CD4-positive, alpha-beta T cell treated with Interleukin-12 subunit alpha and Interleukin-12 subunit beta, for 1 hour (primary cell): ENCODE measurements at regions not wholly inside any gene's neighbourhood (a gene's known extent, or its start where the extent isn't known, plus 50 kb on each side); places are given as distances from the start of the nearest gene placed in this dataset.
"Not testable (repeated sequence)": the region's sequence is repeated elsewhere in the genome, so short reads cannot be mapped to it uniquely, and the experiment has no call there.

Experiments
- DNase-seq: peaks from one replicate; pipeline ENCODE4 v3.0.0-alpha.2; 2020

DNA sequence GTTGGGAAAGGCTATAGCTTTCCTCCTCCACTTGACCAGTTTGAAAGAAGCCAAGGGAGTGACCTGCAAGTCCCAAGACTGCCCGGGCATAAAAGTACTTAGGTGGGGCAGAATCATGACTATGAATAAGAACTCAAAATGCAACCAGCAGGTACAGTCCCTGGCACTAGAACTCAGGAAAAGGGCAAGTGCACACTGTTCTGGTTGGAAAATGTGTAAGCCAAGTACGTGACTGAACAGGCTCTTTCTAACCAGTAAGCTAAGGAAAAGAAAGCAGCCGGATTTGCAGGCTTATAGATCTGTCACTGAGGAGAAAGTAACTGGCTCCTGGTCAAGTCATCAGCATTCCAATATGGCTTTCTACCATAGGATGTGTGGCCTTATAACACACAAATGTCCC, 101.2 kb upstream of the SLC4A7 start:
- no peak for DNase-seq

DNA sequence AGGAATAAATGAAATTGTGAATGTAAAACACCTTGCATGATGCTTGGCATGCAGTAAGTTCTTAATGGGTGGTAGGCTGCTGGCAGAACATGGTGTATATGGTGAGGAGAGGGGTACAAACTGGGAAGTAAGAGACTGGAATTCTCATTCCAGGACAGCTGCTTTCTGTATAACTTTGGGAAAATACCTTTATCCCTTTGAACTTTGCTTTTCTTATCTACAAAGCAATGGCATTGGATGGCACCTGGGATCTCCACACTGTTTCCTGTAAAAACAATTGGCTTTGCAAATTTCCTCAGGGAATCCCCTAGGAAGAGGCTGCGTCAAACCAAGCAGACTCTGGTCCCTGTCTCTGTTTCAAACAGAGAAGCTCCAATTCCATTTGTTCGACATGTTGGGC, 100.7 kb upstream of the SLC4A7 start:
- DNase-seq: no peak

GRCh38 chr3:27581852-27582251, 97.7 kb upstream of the SLC4A7 start:
- no peak for DNase-seq

DNA sequence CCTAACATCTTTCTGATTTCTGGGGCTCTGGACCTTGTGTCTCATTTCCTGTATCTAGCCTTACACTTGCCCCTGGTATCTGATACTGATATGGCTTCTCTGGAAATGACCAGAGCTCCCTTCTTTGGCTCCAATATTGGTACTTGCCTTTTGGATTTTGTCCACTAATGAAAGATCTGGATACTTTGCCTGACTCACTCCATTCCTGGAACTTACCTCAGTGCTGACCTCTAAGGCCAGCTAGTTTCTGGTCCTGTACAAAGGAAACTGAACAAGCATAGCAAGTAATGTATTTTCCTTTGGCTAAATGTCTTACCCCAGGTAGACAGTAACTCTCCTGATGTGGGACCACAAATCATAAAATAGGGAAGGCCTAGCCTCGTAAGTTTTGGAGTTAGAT, 93.8 kb upstream of the SLC4A7 start:
- DNase-seq: no peak

DNA sequence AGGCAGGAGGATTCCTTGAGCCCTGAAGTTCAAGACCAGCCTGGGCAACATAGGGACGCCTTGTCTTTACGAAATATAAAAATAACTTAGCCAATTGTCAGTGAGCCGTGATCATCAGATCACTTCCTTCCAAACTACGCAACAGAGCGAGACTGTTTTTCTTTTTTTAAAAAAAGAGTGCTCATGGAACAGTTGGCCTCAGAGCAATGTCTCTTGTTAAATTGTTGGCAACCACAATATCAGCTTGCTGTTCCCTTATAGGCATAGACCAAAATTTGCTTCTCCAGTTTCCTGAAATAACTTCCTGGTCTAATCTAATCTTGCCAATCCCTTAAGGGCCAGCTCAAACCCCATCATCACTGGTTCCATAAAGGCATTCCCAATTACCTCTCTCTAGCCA, 93.3 kb upstream of the SLC4A7 start:
- DNase-seq: no peak

DNA sequence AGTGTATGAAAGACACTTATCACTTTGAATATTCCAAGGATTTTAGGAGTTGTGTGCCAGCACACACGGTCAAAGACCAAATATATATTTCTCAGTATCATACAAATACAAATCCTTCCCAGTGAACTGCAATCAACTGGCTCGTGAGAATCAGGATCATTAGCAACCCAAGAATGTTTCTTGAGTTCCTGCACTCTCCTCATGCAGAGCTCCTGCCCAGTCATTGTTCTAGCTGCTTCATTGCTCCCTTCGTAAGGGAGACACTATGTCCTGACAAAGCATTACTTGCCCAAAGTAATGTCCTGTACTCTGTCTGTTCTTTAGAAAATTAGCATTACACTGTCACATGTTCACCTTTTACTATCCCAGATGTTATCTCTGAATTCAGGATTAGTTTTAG, 92.0 kb upstream of the SLC4A7 start:
- no peak for DNase-seq

GRCh38 chr3:27575499-27575898, 91.3 kb upstream of the SLC4A7 start:
- DNase-seq: no peak

- no peak for DNase-seq
Observed at GRCh38 chr3:27574438-27574795, 90.2 kb upstream of the SLC4A7 start.

GRCh38 chr3:27573780-27574437, 89.7 kb upstream of the SLC4A7 start:
- no peak for DNase-seq

DNA sequence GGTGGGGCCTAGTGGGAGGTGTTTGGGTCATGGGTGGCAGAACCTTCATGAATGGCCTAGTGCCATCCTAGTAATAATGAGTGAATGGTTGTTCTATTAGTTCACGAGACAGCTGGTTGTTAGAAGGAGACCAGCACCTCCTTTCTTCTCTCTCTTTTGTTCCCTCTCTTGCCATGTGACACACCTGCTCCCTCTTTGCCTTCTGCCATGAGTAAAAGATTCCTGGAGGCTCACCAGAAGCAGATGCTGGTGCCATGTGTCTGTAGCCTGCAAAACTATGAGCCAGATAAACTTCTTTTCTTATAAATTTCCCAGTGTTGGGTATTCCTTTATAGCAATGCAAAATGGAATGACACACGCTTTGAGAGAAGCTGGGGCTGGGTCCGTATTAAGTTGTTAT, 89.0 kb upstream of the SLC4A7 start:
- no peak for DNase-seq

- no peak for DNase-seq
Observed at GRCh38 chr3:27571345-27571744, 87.2 kb upstream of the SLC4A7 start.

DNA sequence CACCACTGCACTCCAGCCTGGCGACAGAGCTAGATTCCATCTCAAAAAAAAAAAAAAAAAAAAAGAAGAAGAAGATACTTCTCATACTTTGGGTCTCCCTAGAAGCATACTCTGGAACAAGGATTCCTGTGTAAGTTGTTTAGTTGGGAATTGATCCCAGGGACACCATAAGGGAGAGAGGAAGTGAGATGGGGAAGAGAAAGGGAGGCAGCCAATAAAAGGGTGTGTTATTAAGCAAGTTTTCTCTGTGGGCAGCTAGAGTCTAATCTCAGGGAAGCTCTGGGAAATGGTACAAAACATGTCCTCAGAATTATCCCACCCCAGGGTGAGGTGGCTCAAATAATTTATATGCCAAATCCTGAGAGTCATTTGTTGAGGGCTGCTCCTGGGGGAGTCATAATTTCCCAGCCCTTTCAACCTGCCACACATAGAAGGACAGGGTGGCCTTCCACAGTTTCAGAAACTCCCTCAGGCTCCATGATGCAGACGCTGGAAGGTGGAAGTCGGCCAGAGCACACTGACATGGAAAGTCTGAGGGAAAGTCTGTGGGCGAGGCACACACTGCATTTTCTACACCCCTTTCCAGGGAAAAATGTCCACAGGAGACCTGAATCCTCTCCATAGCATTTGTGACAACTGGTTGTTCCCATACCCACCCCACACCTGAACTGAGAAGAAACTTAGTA, 86.4 kb upstream of the SLC4A7 start:
- no peak for DNase-seq

DNA sequence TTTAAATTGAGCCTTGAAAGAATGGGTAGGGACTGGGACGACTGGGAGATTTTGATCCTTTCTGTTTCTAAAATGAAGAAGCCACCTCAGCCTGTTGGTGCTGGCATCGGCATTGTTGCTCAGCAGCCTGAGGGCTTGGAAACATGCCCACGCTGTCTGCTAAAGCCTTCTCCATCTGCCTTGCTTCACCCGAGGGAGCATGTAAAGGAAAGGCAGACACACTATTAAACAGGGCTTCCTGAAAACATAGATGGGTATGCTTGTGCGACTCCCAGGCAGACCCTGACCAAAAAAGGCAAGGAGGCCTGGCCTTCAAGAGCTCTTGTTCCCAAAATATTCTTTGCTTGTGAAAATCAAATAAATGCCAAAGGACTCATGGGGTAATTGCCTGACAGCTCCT, 84.2 kb upstream of the SLC4A7 start:
- DNase-seq: no peak

DNA sequence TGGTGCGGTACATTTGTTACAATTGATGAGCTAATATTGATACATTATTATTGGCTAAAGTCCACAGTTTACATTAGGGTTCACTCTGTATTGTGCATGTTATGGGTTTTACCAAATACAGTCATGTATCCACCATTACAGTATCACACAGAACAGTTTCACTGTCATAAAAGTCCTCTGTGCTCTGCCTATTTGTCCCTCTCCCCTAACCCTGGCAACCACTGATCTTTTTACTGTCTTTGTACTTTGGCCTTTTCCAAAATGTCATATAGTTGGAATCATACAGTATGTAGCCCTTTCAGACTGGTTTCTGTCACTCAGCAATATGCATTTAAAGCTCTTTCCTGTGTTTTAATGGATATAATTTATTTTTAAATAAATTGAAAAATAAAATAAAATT, 83.1 kb upstream of the SLC4A7 start:
- no peak for DNase-seq

GRCh38 chr3:27565201-27565852, 81.1 kb upstream of the SLC4A7 start:
- no peak for DNase-seq

GRCh38 chr3:27561576-27561975, 77.4 kb upstream of the SLC4A7 start:
- DNase-seq: no peak

GRCh38 chr3:27560484-27561056, 76.4 kb upstream of the SLC4A7 start:
- DNase-seq: no peak

- no peak for DNase-seq
Observed at GRCh38 chr3:27559835-27560234, 75.7 kb upstream of the SLC4A7 start.

GRCh38 chr3:27559381-27559780, 75.2 kb upstream of the SLC4A7 start:
- DNase-seq: no peak

GRCh38 chr3:27557411-27557810, 73.2 kb upstream of the SLC4A7 start:
- DNase-seq: no peak

GRCh38 chr3:27556887-27557286, 72.7 kb upstream of the SLC4A7 start:
- no peak for DNase-seq

DNA sequence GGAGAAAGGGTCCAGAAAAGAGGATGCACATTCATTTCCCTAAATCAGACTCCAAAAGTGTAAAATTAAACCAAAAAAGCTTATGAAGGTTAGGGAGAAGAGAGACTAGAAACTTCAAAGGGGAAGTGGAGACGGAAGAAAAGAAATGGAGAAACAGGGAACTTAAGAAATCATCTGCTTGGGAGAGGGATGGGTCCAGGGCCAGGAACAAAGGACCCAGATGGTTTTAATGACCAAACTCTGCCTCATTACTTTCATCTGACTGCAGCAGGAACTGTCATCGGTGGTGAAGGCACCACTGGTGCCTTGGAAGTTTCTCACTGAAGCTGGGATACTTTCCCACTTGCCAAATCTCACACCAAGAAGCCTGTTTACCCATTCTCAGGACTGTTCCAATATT, 70.5 kb upstream of the SLC4A7 start:
- no peak for DNase-seq

DNA sequence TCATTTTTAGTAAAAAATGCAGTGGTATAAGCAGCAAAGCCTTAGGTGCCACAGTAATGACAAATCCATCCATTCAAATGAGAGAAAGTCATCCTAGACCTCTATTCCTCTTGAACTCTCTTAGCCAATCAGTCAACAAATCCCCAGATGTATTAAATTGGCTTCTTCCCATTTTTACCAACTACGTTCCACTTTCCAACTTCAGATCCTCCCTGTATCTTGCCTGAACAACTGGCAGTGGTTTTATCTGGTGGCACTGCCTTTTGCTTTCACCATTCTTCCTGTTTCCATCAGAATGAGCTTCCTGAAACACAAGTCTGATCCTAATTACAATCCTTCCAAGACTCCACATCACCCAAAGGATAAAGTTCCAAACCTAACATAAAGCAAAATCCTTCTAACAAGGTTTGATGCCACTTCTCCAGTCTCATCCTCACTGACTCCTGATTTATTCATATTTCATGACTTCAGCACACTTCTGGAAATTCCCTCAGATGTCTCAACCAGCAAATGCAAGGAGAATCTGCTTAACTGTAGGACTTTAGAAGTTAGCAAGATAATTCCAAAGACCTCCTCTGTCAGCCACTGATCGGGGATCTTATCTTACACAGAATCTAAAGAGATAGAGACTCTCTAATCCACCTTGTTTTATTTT, 69.8 kb upstream of the SLC4A7 start:
- no peak for DNase-seq

GRCh38 chr3:27552708-27553107, 68.5 kb upstream of the SLC4A7 start:
- not testable (repeated sequence) for DNase-seq
